ENCODE measurements at regions not wholly inside any gene's neighbourhood (a gene's known extent, or its start where the extent isn't known, plus 50 kb on each side); places are given as distances from the start of the nearest gene placed in this dataset.

GRCh38 chr16:74143171-74143570, 153.4 kb upstream of the PSMD7 start:
- H3K4me1 ChIP-seq (ENCODE audit: control insufficient read depth in 1 of 2, insufficient read depth in 2 of 2, low read length in 2 of 2) = no peaks in the 10 kb centered on the region
- H3K4me2 ChIP-seq (ENCODE audit: low read length) = no peak overlapping the region
- no peak overlapping the region for H2AFZ ChIP-seq (ENCODE audit: low read depth, low read length, poor library complexity, severe bottlenecking)
- no peaks in the 10 kb centered on the region for H3K36me3 ChIP-seq (ENCODE audit: control insufficient read depth in 1 of 2, insufficient read depth in 2 of 2, low read length in 2 of 2)
- H4K20me1 ChIP-seq (ENCODE audit: insufficient read depth) = no peaks in the 10 kb centered on the region
- CTCF ChIA-PET = interaction anchor here (1.2 kb wide), 1 partner anchor 83 kb away, joined by 3 read pairs; no protein-coding TSS in a partner anchor
- no peak overlapping the region for H3K4me3 ChIP-seq (replicated peaks in 1 of 2; ENCODE audit: low read depth in 1 of 2, low read length in 2 of 2)
- intact Hi-C loops (cut with micrococcal nuclease) = no loop called here
- peaks cover 15% of the 10 kb centered on the region; the same call in 1 of the 2 replicates for H3K27me3 ChIP-seq (ENCODE audit: insufficient read depth, low read length)
- H3K9me2 ChIP-seq (ENCODE audit: insufficient read depth) = no peaks in the 10 kb centered on the region
- POLR2A ChIA-PET = no interaction called here
- H3K79me2 ChIP-seq (ENCODE audit: insufficient read depth, low read length) = no peaks in the 10 kb centered on the region
- no peak for DNase-seq (ENCODE audit: low read depth, low spot score)
- H3K27ac ChIP-seq (ENCODE audit: low read depth, low read length) = no peak overlapping the region
- no TSS peak for BruUV-seq (replicated peaks)
- RAD21 ChIA-PET (ENCODE audit: low non-redundant PET in 1 of 2, low total read pairs in 2 of 2, uncharacterized antibody in 2 of 2, unreplicated experiment in 2 of 2) = no interaction called here
- no peaks in the 10 kb centered on the region for H3K9me3 ChIP-seq (ENCODE audit: control insufficient read depth in 1 of 2, insufficient read depth in 1 of 2, low read depth in 1 of 2, low read length in 2 of 2)
- ATAC-seq = no peak
- TF ChIP-seq POLR2A (IDR thresholded peaks at IDR 0.05; ENCODE audit: borderline replicate concordance, extremely low read depth, insufficient read depth, insufficient read length) (no peak), EZH2phosphoT487 (IDR thresholded peaks at IDR 0.05; ENCODE audit: borderline replicate concordance) (no peak), ZFX (IDR thresholded peaks at IDR 0.05) (no peak), JUND (IDR thresholded peaks at IDR 0.05) (no peak), CEBPB (IDR thresholded peaks at IDR 0.05; ENCODE audit: low read depth) (no peak), ATF3 (IDR thresholded peaks at IDR 0.05) (no peak), POLR2AphosphoS5 (IDR thresholded peaks at IDR 0.05; ENCODE audit: low read depth, low read length) (no peak), CBX3 (IDR thresholded peaks at IDR 0.05; ENCODE audit: low read depth) (no peak), ZNF274 (IDR thresholded peaks at IDR 0.05; ENCODE audit: low read depth, low read length) (no peak), SP1 (IDR thresholded peaks at IDR 0.05; ENCODE audit: low read depth) (no peak), SIN3A (IDR thresholded peaks at IDR 0.05; ENCODE audit: low read depth) (no peak), EGR1 (IDR thresholded peaks at IDR 0.05; ENCODE audit: low read depth) (no peak), TCF7L2 (IDR thresholded peaks at IDR 0.05; ENCODE audit: borderline replicate concordance, extremely low read depth, insufficient read depth, insufficient read length) (no peak)
- TF ChIP-seq, protein P1, sequence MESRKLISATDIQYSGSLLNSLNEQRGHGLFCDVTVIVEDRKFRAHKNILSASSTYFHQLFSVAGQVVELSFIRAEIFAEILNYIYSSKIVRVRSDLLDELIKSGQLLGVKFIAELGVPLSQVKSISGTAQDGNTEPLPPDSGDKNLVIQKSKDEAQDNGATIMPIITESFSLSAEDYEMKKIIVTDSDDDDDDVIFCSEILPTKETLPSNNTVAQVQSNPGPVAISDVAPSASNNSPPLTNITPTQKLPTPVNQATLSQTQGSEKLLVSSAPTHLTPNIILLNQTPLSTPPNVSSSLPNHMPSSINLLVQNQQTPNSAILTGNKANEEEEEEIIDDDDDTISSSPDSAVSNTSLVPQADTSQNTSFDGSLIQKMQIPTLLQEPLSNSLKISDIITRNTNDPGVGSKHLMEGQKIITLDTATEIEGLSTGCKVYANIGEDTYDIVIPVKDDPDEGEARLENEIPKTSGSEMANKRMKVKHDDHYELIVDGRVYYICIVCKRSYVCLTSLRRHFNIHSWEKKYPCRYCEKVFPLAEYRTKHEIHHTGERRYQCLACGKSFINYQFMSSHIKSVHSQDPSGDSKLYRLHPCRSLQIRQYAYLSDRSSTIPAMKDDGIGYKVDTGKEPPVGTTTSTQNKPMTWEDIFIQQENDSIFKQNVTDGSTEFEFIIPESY (IDR thresholded peaks at IDR 0.05; ENCODE audit: extremely low read depth, insufficient replicate concordance, low read length) = no peak
- H3K9ac ChIP-seq (ENCODE audit: low read length) = no peak overlapping the region
